Keratinocyte (primary cell): ENCODE measurements at regions not wholly inside any gene's neighbourhood (a gene's known extent, or its start where the extent isn't known, plus 50 kb on each side); places are given as distances from the start of the nearest gene placed in this dataset.

Experiments used
- CTCF ChIP-seq, 3 experiments: IDR thresholded peaks in 1 of 3; conservative IDR thresholded peaks in 1 of 3; optimal IDR thresholded peaks in 1 of 3; 2 replicates in 2 of 3; 3 replicates in 1 of 3; pipeline versions ENCODE3 to v1.5.1; 2011; ENCODE audit warnings: low read length in 3 of 3, mild to moderate bottlenecking in 3 of 3, moderate library complexity in 2 of 3, control low read depth in 1 of 3, inconsistent platforms in 1 of 3; ENCODE audit not compliant: insufficient read depth in 2 of 3; ENCODE audit errors: extremely low read depth in 1 of 3
- EZH2 ChIP-seq: IDR thresholded peaks from one replicate; pipeline ENCODE4 v1.6.1; 2012; ENCODE audit warnings: inconsistent platforms, mild to moderate bottlenecking, low read length, moderate library complexity

GRCh38 chr18:46393230-46393629 lies 263.8 kb downstream of the LOXHD1 start:
- TF ChIP-seq CTCF (optimal IDR thresholded peaks at IDR 0.05 in 1 of 3, IDR thresholded peaks at IDR 0.05 in 1 of 3, conservative IDR thresholded peaks at IDR 0.05 in 1 of 3; ENCODE audit: extremely low read depth in 1 of 3, insufficient read depth in 2 of 3, low read length in 3 of 3) (peak in 2 of 3 experiments; percentile 9 to 40), EZH2 (no peak)
